Fibroblast of lung (primary cell): ENCODE measurements at regions not wholly inside any gene's neighbourhood (a gene's known extent, or its start where the extent isn't known, plus 50 kb on each side); places are given as distances from the start of the nearest gene placed in this dataset.
A peak's percentile ranks its signal among the peaks of the same experiment; 100 is the strongest.

ENCODE experiments used
- DNase-seq, 2 donors: peaks; one replicate each; pipeline versions ENCODE4 v3.0.0 to v3.0.0-alpha.2; 2010; ENCODE audit warnings: low read depth in 2 of 2
- H2AFZ ChIP-seq: 2 replicates; pipeline ENCODE4 v1.5.1; 2012; ENCODE audit warnings: low read length, control low read depth, inconsistent platforms
- H3K27ac ChIP-seq: 2 replicates; pipeline ENCODE4 v1.5.1; 2011; ENCODE audit warnings: low read length, control low read depth; ENCODE audit not compliant: insufficient read depth
- H3K27me3 ChIP-seq: 2 replicates; pipeline ENCODE4 v1.5.1; 2011; ENCODE audit warnings: mild to moderate bottlenecking, low read length; ENCODE audit not compliant: control insufficient read depth, insufficient read depth
- H3K36me3 ChIP-seq: 2 replicates; pipeline ENCODE4 v1.5.1; 2011; ENCODE audit warnings: low read length; ENCODE audit not compliant: control insufficient read depth, insufficient read depth
- H3K4me1 ChIP-seq: 2 replicates; pipeline ENCODE4 v1.5.1; 2011; ENCODE audit warnings: low read length; ENCODE audit not compliant: control insufficient read depth, insufficient read depth; ENCODE audit errors: extremely low read depth
- H3K4me2 ChIP-seq: 2 replicates; pipeline ENCODE4 v1.5.1; 2011; ENCODE audit warnings: low read length, control low read depth; ENCODE audit not compliant: insufficient read depth; ENCODE audit errors: extremely low read depth
- H3K4me3 ChIP-seq, 4 experiments: fragments of 200-600 bp in 1 of 4; sonication (generic) in 1 of 4; replicated peaks in 1 of 4; 2 replicates each; pipeline ENCODE4 v1.5.1; 2011 to 2016; ENCODE audit warnings: low read length in 4 of 4, low read depth in 3 of 4, mild to moderate bottlenecking in 3 of 4, control low read depth in 2 of 4, inconsistent platforms in 1 of 4, mixed read lengths in 1 of 4; ENCODE audit not compliant: insufficient read depth in 1 of 4; ENCODE audit errors: control extremely low read depth in 1 of 4
- H3K79me2 ChIP-seq: 2 replicates; pipeline ENCODE4 v1.5.1; 2012; ENCODE audit warnings: mild to moderate bottlenecking, low read length, inconsistent platforms; ENCODE audit not compliant: control insufficient read depth, insufficient read depth
- H3K9ac ChIP-seq: 2 replicates; pipeline ENCODE4 v1.5.1; 2011; ENCODE audit warnings: mild to moderate bottlenecking, low read length, control low read depth; ENCODE audit not compliant: insufficient read depth
- H3K9me3 ChIP-seq: 2 replicates; pipeline ENCODE4 v1.5.1; 2012; ENCODE audit warnings: low read depth, low read length; ENCODE audit not compliant: control insufficient read depth, insufficient read depth
- H4K20me1 ChIP-seq: 2 replicates; pipeline ENCODE4 v1.5.1; 2011; ENCODE audit warnings: low read length; ENCODE audit not compliant: control insufficient read depth, insufficient read depth; ENCODE audit errors: extremely low read depth
- CTCF ChIP-seq, 2 donors: IDR thresholded peaks in 1 of 2; conservative IDR thresholded peaks in 1 of 2; 1 replicate in 1 of 2; 2 replicates in 1 of 2; pipeline ENCODE4 v1.5.1; 2011 to 2012; ENCODE audit warnings: low read length in 2 of 2, control low read depth in 1 of 2, inconsistent platforms in 1 of 2, low read depth in 1 of 2, mild to moderate bottlenecking in 1 of 2
- EZH2 ChIP-seq: IDR thresholded peaks from 2 replicates; pipeline ENCODE4 v1.5.1; 2012; ENCODE audit warnings: low read length, control low read depth, mild to moderate bottlenecking; ENCODE audit errors: missing control alignments

- Histone ChIP-seq H3K79me2 (no peaks in the 10 kb centered on the region), H3K36me3 (no peaks in the 10 kb centered on the region), H3K4me1 (no peaks in the 10 kb centered on the region), H4K20me1 (no peaks in the 10 kb centered on the region), H3K4me3 (no peak overlapping the region), H2AFZ (peak overlapping the region; percentile 26), H3K4me2 (no peak overlapping the region), H3K27ac (no peak overlapping the region), H3K9ac (no peak overlapping the region), H3K9me3 (no peaks in the 10 kb centered on the region), H3K27me3 (no peaks in the 10 kb centered on the region)
- no peak for TF ChIP-seq EZH2
- no peak for TF ChIP-seq CTCF (conservative IDR thresholded peaks at IDR 0.05 in 1 of 2, IDR thresholded peaks at IDR 0.05 in 1 of 2; ENCODE audit: low read depth in 1 of 2, low read length in 2 of 2)
- peak in 1 of 2 donors; percentile 70 for DNase-seq
Observed at GRCh38 chr1:199283794-199284193, 645.0 kb downstream of the PTPRC start.

- Histone ChIP-seq H3K36me3 (no peaks in the 10 kb centered on the region), H3K4me1 (no peaks in the 10 kb centered on the region), H3K27me3 (no peaks in the 10 kb centered on the region), H3K4me3 (no peak overlapping the region), H3K9me3 (no peaks in the 10 kb centered on the region), H3K9ac (no peak overlapping the region), H3K4me2 (no peak overlapping the region), H2AFZ (no peak overlapping the region), H3K27ac (no peak overlapping the region), H3K79me2 (no peaks in the 10 kb centered on the region), H4K20me1 (no peaks in the 10 kb centered on the region)
- DNase-seq = no peak
- TF ChIP-seq EZH2 (no peak), CTCF (conservative IDR thresholded peaks at IDR 0.05 in 1 of 2, IDR thresholded peaks at IDR 0.05 in 1 of 2; ENCODE audit: low read depth in 1 of 2, low read length in 2 of 2) (no peak)
Observed at GRCh38 chr1:199287206-199287605, 648.4 kb downstream of the PTPRC start.

GRCh38 chr1:199287647-199288046 lies 648.8 kb downstream of the PTPRC start:
- Histone ChIP-seq H3K9ac (no peak overlapping the region), H2AFZ (no peak overlapping the region), H3K4me2 (no peak overlapping the region), H3K79me2 (no peaks in the 10 kb centered on the region), H3K27ac (no peak overlapping the region), H3K9me3 (no peaks in the 10 kb centered on the region), H3K36me3 (no peaks in the 10 kb centered on the region), H4K20me1 (no peaks in the 10 kb centered on the region), H3K4me3 (no peak overlapping the region), H3K4me1 (no peaks in the 10 kb centered on the region), H3K27me3 (no peaks in the 10 kb centered on the region)
- no peak for TF ChIP-seq CTCF (conservative IDR thresholded peaks at IDR 0.05 in 1 of 2, IDR thresholded peaks at IDR 0.05 in 1 of 2; ENCODE audit: low read depth in 1 of 2, low read length in 2 of 2)
- no peak for TF ChIP-seq EZH2
- no peak for DNase-seq
